Neuronal stem cell (in vitro differentiated cells): ENCODE measurements at regions not wholly inside any gene's neighbourhood (a gene's known extent, or its start where the extent isn't known, plus 50 kb on each side); places are given as distances from the start of the nearest gene placed in this dataset.

Source experiments
- DNase-seq: peaks from one replicate; pipeline ENCODE4 v3.0.0-alpha.2; 2013; ENCODE audit warnings: low spot score
- H2AFZ ChIP-seq: one replicate; pipeline ENCODE4 v1.6.1; 2013; ENCODE audit warnings: mild to moderate bottlenecking, low read length, inconsistent platforms
- H2AK5ac ChIP-seq: 2 replicates; pipeline ENCODE4 v1.6.1; 2013; ENCODE audit warnings: low read depth, mild to moderate bottlenecking, inconsistent platforms, low read length, moderate library complexity, mixed read lengths
- H2BK120ac ChIP-seq: 2 replicates; pipeline ENCODE4 v1.6.1; 2013; ENCODE audit warnings: low read depth, mild to moderate bottlenecking, inconsistent platforms, low read length, moderate library complexity, mixed read lengths
- H2BK12ac ChIP-seq: one replicate; pipeline ENCODE4 v1.6.1; 2013; ENCODE audit warnings: low read length, inconsistent platforms
- H2BK15ac ChIP-seq: 2 replicates; pipeline ENCODE4 v1.6.1; 2013; ENCODE audit warnings: mild to moderate bottlenecking, low read length, inconsistent platforms, mixed read lengths
- H2BK5ac ChIP-seq: one replicate; pipeline ENCODE4 v1.6.1; 2013; ENCODE audit warnings: inconsistent platforms, mild to moderate bottlenecking, low read length, moderate library complexity
- H3K14ac ChIP-seq: one replicate; pipeline ENCODE4 v1.6.1; 2013; ENCODE audit warnings: low read length, inconsistent platforms
- H3K18ac ChIP-seq: 2 replicates; pipeline ENCODE4 v1.6.1; 2013; ENCODE audit warnings: low read length, inconsistent platforms
- H3K23ac ChIP-seq: 2 replicates; pipeline ENCODE4 v1.6.1; 2013; ENCODE audit warnings: low read depth, mild to moderate bottlenecking, mixed read lengths, low read length, inconsistent platforms; ENCODE audit not compliant: poor library complexity
- H3K27ac ChIP-seq: replicated peaks from 3 replicates; pipeline ENCODE4 v1.5.1; 2013; ENCODE audit warnings: low read length, inconsistent platforms
- H3K27me3 ChIP-seq, 3 experiments: 2 replicates each; pipeline ENCODE4 v1.6.1; 2013; ENCODE audit warnings: low read length in 3 of 3, mild to moderate bottlenecking in 2 of 3, inconsistent platforms in 1 of 3, low read depth in 1 of 3, mixed read lengths in 1 of 3, moderate library complexity in 1 of 3; ENCODE audit not compliant: control insufficient read depth in 3 of 3, insufficient read depth in 3 of 3
- H3K36me3 ChIP-seq, 2 donors: replicated peaks in 1 of 2; 2 replicates each; pipeline ENCODE4 v1.6.1; 2013; ENCODE audit warnings: low read length in 2 of 2; ENCODE audit not compliant: control insufficient read depth in 2 of 2, insufficient read depth in 2 of 2
- H3K4ac ChIP-seq: 2 replicates; pipeline ENCODE4 v1.6.1; 2013; ENCODE audit warnings: inconsistent platforms, mild to moderate bottlenecking, low read length, moderate library complexity
- H3K4me1 ChIP-seq, 2 donors: 1 replicate in 1 of 2; 2 replicates in 1 of 2; pipeline ENCODE4 v1.6.1; 2013; ENCODE audit warnings: low read length in 2 of 2, low read depth in 1 of 2; ENCODE audit not compliant: control insufficient read depth in 2 of 2, insufficient read depth in 1 of 2
- H3K4me2 ChIP-seq: one replicate; pipeline ENCODE4 v1.6.1; 2013; ENCODE audit warnings: mild to moderate bottlenecking, low read length, inconsistent platforms; ENCODE audit not compliant: insufficient read depth, poor library complexity, severe bottlenecking
- H3K4me3 ChIP-seq, 2 donors: 2 replicates each; pipeline ENCODE4 v1.5.1; 2013; ENCODE audit warnings: low read length in 2 of 2, mild to moderate bottlenecking in 2 of 2, inconsistent platforms in 1 of 2, moderate library complexity in 1 of 2
- H3K79me1 ChIP-seq: one replicate; pipeline ENCODE4 v1.6.1; 2013; ENCODE audit warnings: low read depth, mild to moderate bottlenecking, inconsistent platforms, low read length, moderate library complexity
- H3K9ac ChIP-seq: one replicate; pipeline ENCODE4 v1.6.1; 2013; ENCODE audit warnings: mild to moderate bottlenecking, low read depth, low read length, inconsistent platforms; ENCODE audit not compliant: poor library complexity
- H3K9me3 ChIP-seq, 2 donors: replicated peaks in 1 of 2; 2 replicates each; pipeline versions ENCODE3 to v1.6.1; 2013; ENCODE audit warnings: low read length in 2 of 2, mild to moderate bottlenecking in 2 of 2, inconsistent platforms in 1 of 2, low read depth in 1 of 2, mixed read lengths in 1 of 2, moderate library complexity in 1 of 2; ENCODE audit not compliant: control insufficient read depth in 2 of 2, insufficient read depth in 1 of 2
- H4K8ac ChIP-seq: one replicate; pipeline ENCODE4 v1.6.1; 2013; ENCODE audit warnings: low read depth, mild to moderate bottlenecking, inconsistent platforms, low read length, moderate library complexity
- H4K91ac ChIP-seq: one replicate; pipeline ENCODE4 v1.6.1; 2013; ENCODE audit warnings: low read length, low read depth, mild to moderate bottlenecking, inconsistent platforms; ENCODE audit not compliant: poor library complexity
- WGBS, 2 donors: extraction: QIAGEN DNeasy Blood & Tissue Kit; methylation state at CpG; one replicate each; pipeline ENCODE4 v1.1.7; 2013; ENCODE audit warnings: missing lambda C conversion rate in 2 of 2, mixed read lengths in 1 of 2; ENCODE audit not compliant: insufficient read length in 2 of 2, insufficient replicate concordance in 1 of 2; ENCODE audit errors: extremely low coverage in 2 of 2; 5-methylcytosine and 5-hydroxymethylcytosine counted together

GRCh38 chr2:142673836-142674235, 203.6 kb upstream of the KYNU start:
- Histone ChIP-seq H3K9ac (no peak overlapping the region), H3K18ac (no peak overlapping the region), H4K8ac (no peak overlapping the region), H2AFZ (no peak overlapping the region), H2BK12ac (no peak overlapping the region), H3K27ac (no peak overlapping the region), H3K4me3 (no peak overlapping the region), H3K79me1 (no peaks in the 10 kb centered on the region), H2BK5ac (no peak overlapping the region), H2AK5ac (no peak overlapping the region), H3K4me1 (peaks cover 0 to 2% of the 10 kb centered on the region in 2 donors), H3K27me3 (no peaks in the 10 kb centered on the region), H3K36me3 (no peaks in the 10 kb centered on the region), H2BK120ac (no peak overlapping the region), H2BK15ac (no peak overlapping the region), H3K4me2 (no peak overlapping the region), H3K4ac (no peak overlapping the region), H4K91ac (no peak overlapping the region), H3K9me3 (no peaks in the 10 kb centered on the region), H3K23ac (no peak overlapping the region), H3K14ac (no peak overlapping the region)
- WGBS, 2 donors = no CpG with 5 or more reads among the region's 4 CpGs
- DNase-seq = no peak

GRCh38 chr2:142672698-142673097, 204.8 kb upstream of the KYNU start:
- no peak overlapping the region for H3K4me3 ChIP-seq
- H4K91ac ChIP-seq = no peak overlapping the region
- H3K4me2 ChIP-seq = no peak overlapping the region
- no peaks in the 10 kb centered on the region for H3K36me3 ChIP-seq
- no peak overlapping the region for H2BK120ac ChIP-seq
- DNase-seq = no peak
- no peak overlapping the region for H3K9ac ChIP-seq
- no peak overlapping the region for H3K4ac ChIP-seq
- no peak overlapping the region for H4K8ac ChIP-seq
- whole genome bisulfite sequencing, 2 donors = no CpG with 5 or more reads among the region's 6 CpGs
- H3K4me1 ChIP-seq = peaks cover 0 to 2% of the 10 kb centered on the region in 2 donors
- H3K27ac ChIP-seq = no peak overlapping the region
- no peaks in the 10 kb centered on the region for H3K9me3 ChIP-seq
- H3K18ac ChIP-seq = no peak overlapping the region
- no peak overlapping the region for H2BK12ac ChIP-seq
- H3K23ac ChIP-seq = no peak overlapping the region
- no peaks in the 10 kb centered on the region for H3K27me3 ChIP-seq
- H3K14ac ChIP-seq = no peak overlapping the region
- H2BK5ac ChIP-seq = no peak overlapping the region
- no peak overlapping the region for H2AFZ ChIP-seq
- no peaks in the 10 kb centered on the region for H3K79me1 ChIP-seq
- no peak overlapping the region for H2BK15ac ChIP-seq
- no peak overlapping the region for H2AK5ac ChIP-seq

DNA sequence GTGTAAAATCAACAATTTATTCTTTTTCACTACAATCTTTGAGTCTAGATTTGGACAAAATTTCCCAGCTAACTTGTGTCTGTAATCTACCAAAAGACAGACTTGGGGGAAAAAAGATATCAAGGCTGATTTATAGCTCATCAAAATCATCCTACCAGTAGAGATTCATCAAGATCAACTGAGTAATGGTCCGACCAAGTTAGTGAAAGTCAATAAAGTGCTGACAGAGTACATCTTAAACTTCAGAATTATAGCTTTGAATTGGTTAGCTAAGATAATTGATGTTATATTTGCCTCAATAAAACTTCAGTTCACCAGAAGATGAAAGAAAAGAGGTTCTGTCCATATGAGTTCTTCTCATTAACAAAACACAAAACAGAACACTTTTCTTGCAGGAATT, 207.1 kb upstream of the KYNU start:
- Histone ChIP-seq H4K8ac (no peak overlapping the region), H3K9me3 (no peaks in the 10 kb centered on the region), H2AFZ (no peak overlapping the region), H2BK15ac (no peak overlapping the region), H3K9ac (no peak overlapping the region), H3K18ac (no peak overlapping the region), H2BK5ac (no peak overlapping the region), H3K14ac (no peak overlapping the region), H3K79me1 (no peaks in the 10 kb centered on the region), H3K27ac (no peak overlapping the region), H2BK120ac (no peak overlapping the region), H3K23ac (no peak overlapping the region), H3K4me1 (peaks cover 0 to 2% of the 10 kb centered on the region in 2 donors), H3K4me2 (no peak overlapping the region), H2BK12ac (no peak overlapping the region), H2AK5ac (no peak overlapping the region), H3K4ac (no peak overlapping the region), H3K27me3 (no peaks in the 10 kb centered on the region), H3K4me3 (no peak overlapping the region), H3K36me3 (no peaks in the 10 kb centered on the region), H4K91ac (no peak overlapping the region)
- no CpG with 5 or more reads among the region's 1 CpG for WGBS, 2 donors
- DNase-seq = no peak

- Histone ChIP-seq H3K27me3 (no peaks in the 10 kb centered on the region), H3K23ac (no peak overlapping the region), H3K9me3 (no peaks in the 10 kb centered on the region), H2BK5ac (no peak overlapping the region), H2BK15ac (no peak overlapping the region), H3K18ac (no peak overlapping the region), H3K27ac (no peak overlapping the region), H2BK12ac (no peak overlapping the region), H2AFZ (no peak overlapping the region), H4K91ac (no peak overlapping the region), H3K4me3 (no peak overlapping the region), H3K9ac (no peak overlapping the region), H3K4ac (no peak overlapping the region), H4K8ac (no peak overlapping the region), H3K14ac (no peak overlapping the region), H3K79me1 (no peaks in the 10 kb centered on the region), H3K4me2 (no peak overlapping the region), H3K36me3 (no peaks in the 10 kb centered on the region), H2BK120ac (no peak overlapping the region), H3K4me1 (no peaks in the 10 kb centered on the region), H2AK5ac (no peak overlapping the region)
- no CpG with 5 or more reads among the region's 3 CpGs for WGBS, 2 donors
- no peak for DNase-seq
These were observed 209.0 kb upstream of the KYNU start for GRCh38 chr2:142668420-142668819.
